ENCODE measurements at regions not wholly inside any gene's neighbourhood (a gene's known extent, or its start where the extent isn't known, plus 50 kb on each side); places are given as distances from the start of the nearest gene placed in this dataset.

DNA sequence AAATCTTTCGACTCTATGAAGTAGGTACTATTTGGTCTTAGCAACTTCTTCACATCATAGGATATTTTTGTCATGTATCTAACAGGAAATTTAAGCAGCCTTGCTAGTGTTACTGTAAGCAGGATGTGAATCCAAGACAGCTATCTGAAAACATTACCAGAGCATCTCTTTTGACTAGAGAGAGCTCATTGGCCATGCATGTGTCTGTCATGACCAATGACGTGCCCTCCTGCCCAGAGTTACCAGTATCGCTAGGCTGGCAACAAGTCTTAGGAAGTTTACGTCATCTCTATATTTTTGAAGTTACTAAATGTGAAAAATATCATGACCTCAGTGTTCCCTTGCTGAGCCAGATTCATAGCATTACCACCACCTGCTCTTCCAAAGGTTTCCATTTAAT lies 130.9 kb upstream of the TP63 start:
- intact Hi-C loops (cut with micrococcal nuclease), result no loop called here

DNA sequence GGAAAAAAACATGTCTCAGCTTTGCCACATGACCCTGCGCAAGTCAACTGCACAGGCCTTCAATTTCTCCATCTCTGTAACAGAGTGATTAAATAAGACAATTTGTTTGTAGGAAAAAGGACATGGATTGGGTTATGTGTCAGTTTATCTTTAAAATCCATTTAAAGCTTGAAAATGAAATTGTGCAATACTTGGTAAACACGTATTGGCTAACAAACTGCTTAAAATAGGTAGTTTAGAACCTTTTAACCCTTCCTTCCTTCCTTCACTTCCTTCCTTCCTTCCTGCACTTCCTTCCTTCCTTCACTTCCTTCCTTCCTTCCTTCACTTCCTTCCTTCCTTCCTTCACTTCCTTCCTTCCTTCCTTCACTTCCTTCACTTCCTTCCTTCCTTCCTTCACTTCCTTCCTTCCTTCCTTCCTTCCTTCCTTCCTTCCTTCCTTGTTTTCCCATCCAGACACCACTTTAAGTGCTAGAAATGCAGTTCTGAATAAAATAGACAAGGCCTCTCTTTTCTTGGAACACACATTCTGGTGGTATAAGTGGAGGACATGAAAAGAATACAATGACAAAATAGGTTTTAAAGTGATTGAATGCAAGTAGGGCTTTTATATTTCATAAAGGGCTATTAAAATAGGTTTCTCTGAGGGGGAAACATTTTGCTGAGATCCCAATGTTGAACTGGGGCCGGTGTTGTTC lies 130.2 kb upstream of the TP63 start:
- intact Hi-C loops (cut with micrococcal nuclease), result no loop called here

GRCh38 chr3:189502256-189502655 lies 128.9 kb upstream of the TP63 start:
- intact Hi-C loops (cut with micrococcal nuclease), result no loop called here

DNA sequence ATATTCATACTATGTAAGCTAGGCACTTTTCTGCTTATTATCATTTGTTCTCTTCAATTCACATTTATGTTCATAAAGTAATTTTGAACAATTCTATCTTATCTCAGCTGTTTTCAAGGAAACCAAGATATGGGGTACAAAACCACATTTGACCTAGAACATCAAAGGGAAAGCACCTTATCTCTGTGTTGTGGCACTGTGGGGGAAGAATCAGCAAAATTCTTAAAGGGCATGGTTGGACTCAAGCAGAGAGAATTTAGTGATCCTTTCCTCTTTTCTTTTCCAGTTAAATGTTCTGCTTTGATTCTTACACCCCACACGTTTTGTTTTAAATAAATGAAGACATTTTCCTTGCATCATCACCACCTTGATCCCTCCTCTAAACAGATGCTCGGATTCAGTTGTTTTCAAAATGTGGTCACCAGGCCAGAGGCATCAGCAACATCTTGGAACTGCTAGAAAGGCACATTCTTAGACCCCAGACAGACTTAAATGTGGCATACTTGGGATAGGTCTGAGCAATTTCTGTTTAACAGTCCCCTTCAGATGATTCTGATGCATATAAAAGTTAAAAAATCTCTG lies 128.4 kb upstream of the TP63 start:
- intact Hi-C loops (cut with micrococcal nuclease), result no loop called here

GRCh38 chr3:189507856-189508255 lies 123.3 kb upstream of the TP63 start:
- intact Hi-C loops (cut with micrococcal nuclease), result no loop called here

- intact Hi-C loops (cut with micrococcal nuclease), result no loop called here
Measured at GRCh38 chr3:189508784-189509501, 122.2 kb upstream of the TP63 start.

GRCh38 chr3:189512039-189512438 lies 119.2 kb upstream of the TP63 start:
- intact Hi-C loops (cut with micrococcal nuclease), result no loop called here

DNA sequence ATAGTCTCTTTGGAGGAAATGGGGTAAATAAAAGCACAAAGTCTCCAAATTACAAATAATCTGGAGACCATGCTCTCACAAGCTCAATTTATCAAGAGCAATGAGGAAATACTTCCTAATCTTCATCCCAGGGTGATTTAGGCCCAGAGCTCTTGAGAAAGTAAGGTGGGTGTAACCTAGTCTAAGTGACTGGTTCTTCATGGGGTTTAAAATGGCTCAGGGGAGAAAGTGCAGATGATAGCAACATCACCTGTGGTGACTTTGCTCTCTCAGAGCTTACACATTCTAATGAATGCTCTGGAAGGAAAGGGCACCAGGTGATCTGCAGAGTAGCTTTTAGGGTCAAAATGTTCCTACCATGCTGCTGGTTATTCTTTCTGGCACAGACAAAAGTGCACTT lies 118.4 kb upstream of the TP63 start:
- intact Hi-C loops (cut with micrococcal nuclease), result no loop called here

GRCh38 chr3:189513281-189514117 lies 117.7 kb upstream of the TP63 start:
- intact Hi-C loops (cut with micrococcal nuclease), result no loop called here

- intact Hi-C loops (cut with micrococcal nuclease), result no loop called here
Measured at GRCh38 chr3:189516039-189516438, 115.2 kb upstream of the TP63 start.

DNA sequence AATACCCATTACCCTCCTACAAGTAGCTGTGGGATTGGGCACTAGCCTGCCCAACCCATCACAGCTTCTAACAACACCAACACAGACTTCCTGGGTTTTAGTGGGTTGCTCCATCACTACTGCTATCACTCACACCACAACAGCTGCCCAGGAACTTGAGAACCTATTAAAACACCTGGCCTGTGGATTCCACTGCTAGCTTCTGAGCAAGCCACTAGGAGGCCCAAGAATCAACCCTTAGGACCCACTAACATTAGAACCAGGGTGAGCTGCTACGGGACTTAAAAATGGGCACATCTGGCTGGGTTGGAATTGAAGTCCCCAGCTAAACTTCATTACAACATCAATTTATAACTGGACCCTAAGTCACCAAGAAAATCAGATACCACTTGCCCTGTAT lies 113.2 kb upstream of the TP63 start:
- intact Hi-C loops (cut with micrococcal nuclease), result no loop called here

GRCh38 chr3:189519458-189519857 lies 111.7 kb upstream of the TP63 start:
- intact Hi-C loops (cut with micrococcal nuclease), result no loop called here

DNA sequence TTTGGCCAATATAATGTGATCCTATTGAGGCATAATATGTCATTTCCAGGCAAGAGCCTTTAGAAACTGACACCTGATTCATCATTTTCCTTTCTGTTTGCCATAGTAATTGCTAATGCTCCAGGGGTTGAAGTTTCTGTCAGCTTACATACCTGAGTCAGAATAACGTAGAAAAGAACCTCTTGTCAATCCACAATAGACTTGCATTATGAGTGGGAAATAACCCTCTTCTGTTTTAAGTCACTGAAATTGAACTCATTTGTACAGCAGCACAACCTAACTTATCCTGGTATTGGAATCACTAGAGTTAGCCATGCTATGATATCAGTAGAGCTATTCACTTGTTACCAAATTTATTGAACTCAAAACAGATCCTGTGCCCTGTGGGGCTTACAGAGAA lies 101.7 kb upstream of the TP63 start:
- intact Hi-C loops (cut with micrococcal nuclease), result no loop called here

DNA sequence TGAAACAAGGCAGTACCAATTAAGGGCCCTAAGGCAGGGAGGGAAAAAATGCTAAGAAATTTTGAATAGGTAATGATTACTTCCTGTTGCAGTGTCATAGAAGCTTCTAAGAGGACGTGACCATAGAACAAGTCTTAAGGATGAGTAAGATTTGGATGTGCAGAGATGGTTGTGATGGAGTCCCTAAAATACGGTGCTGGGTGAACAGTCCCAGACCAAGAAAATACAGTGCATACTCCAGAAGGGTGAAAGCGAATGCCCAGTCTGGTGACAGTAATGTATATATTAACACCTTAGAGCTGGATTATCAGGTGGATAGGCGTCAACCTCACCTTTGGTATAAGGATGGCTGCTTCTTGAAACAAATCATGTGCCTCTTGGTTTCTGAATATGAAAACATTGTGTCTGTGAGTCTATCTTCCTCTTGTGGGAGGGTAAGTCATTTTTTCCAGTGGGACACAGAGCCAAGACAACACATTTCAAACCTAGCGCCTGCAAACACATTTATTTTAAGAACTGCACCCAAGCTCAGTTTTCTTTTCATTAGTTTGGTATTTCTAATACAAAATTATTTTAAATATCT lies 101.2 kb upstream of the TP63 start:
- intact Hi-C loops (cut with micrococcal nuclease), result no loop called here

- intact Hi-C loops (cut with micrococcal nuclease), result no loop called here
Measured at GRCh38 chr3:189530822-189531221, 100.4 kb upstream of the TP63 start.

DNA sequence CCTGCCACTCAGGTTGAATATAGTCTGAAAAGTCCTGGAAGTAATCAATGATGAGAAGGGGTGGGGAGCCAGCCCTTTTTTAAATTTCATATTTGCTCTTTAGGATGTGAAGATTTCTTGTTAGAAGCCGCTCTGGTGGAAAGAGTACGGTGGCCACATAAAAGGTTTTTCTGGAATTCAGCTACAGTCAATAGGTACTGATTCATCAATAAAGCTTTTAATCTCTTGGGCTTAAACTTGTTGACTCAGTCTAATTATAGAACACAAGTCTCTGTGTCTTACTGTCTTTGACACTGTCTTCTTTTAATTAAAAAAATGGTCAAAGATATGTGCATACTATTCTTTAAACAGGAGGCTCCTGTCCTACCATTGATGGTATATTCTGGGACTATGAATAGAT lies 99.9 kb upstream of the TP63 start:
- intact Hi-C loops (cut with micrococcal nuclease), result no loop called here

GRCh38 chr3:189534531-189534930 lies 96.7 kb upstream of the TP63 start:
- intact Hi-C loops (cut with micrococcal nuclease), result no loop called here

DNA sequence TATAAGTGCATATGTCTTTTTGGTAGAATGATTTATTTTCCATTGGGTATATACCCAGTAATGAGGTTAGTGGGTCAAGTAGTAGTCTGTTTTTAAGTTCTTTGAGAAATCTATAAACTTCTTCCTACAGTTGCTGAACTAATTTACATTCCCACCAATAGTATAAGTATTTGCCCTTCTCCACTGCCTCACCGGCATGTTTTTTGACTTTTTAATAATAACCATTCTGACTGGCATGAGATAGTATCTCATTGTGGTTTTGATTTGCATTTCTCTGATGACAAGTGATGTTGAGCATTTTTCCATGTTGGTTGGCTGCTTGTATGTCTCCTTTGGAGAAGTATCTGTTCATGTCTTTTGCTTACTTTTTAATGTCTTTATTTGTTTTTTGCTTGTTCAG lies 94.1 kb upstream of the TP63 start:
- intact Hi-C loops (cut with micrococcal nuclease), result no loop called here

DNA sequence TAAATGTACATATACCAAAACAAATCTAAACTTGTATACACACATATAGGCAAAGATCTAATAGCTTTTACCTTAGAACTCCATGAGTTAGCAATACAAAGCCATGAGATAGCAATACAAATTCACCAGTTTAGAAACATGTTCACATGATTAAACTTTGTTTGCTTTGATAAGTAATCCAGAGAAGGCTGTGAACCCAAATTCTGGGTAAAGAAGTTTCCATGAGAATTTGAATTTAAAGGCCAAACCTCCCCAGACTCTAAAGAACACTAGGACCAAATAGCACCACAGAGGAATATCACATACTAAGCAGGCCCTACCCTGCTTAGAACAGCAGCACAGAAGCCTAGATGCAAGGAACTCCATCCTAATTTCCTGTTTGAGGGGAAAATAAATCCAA lies 83.7 kb upstream of the TP63 start:
- intact Hi-C loops (cut with micrococcal nuclease), result no loop called here

- intact Hi-C loops (cut with micrococcal nuclease), result no loop called here
Measured at GRCh38 chr3:189548053-189548452, 83.1 kb upstream of the TP63 start.

DNA sequence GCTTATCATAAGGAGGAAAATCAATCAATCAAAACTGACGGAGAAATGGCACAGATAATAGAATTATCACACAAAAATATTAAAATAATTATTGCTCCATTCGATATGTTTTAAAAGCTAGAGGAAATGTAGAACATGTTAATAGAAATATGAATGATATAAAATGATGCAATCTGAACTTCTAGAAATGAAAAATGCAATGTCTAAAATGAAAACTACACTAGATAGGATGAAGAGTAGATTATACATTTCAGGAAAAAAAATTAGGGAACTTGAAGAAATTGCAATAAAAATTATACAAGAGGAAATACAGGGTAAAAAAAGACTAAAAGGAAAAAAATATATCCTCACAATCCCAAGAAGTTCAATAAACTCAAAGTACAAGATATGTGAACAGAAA lies 80.2 kb upstream of the TP63 start:
- intact Hi-C loops (cut with micrococcal nuclease), result no loop called here
